Peyer's patch (tissue), 4 donors: ENCODE measurements at regions not wholly inside any gene's neighbourhood (a gene's known extent, or its start where the extent isn't known, plus 50 kb on each side); places are given as distances from the start of the nearest gene placed in this dataset.
A peak's percentile ranks its signal among the peaks of the same experiment; 100 is the strongest.

Experiments used
- DNase-seq, 3 donors: peaks; one replicate each; pipeline ENCODE4 v3.0.0-alpha.2; 2017 to 2019
- H3K27ac ChIP-seq, 4 donors: fragments of 200-600 bp; sonication (generic); one replicate each; pipeline ENCODE4 v1.5.1; 2016 to 2019
- H3K27me3 ChIP-seq, 2 donors: fragments of 200-600 bp; sonication (generic); one replicate each; pipeline ENCODE4 v1.5.1; 2019
- H3K36me3 ChIP-seq, 3 donors: fragments of 200-600 bp; sonication (generic); one replicate each; pipeline ENCODE4 v1.5.1; 2016 to 2019
- H3K4me1 ChIP-seq, 4 donors: fragments of 200-600 bp; sonication (generic); one replicate each; pipeline ENCODE4 v1.5.1; 2016 to 2019
- H3K4me3 ChIP-seq, 4 donors: fragments of 200-600 bp; sonication (generic); 1 replicate in 3 of 4; 2 replicates in 1 of 4; pipeline ENCODE4 v1.5.1; 2016 to 2019; ENCODE audit warnings: mild to moderate bottlenecking in 1 of 4
- H3K9me3 ChIP-seq, 4 donors: fragments of 200-600 bp; sonication (generic); one replicate each; pipeline ENCODE4 v1.5.1; 2016 to 2019; ENCODE audit warnings: mild to moderate bottlenecking in 1 of 4
- CTCF ChIP-seq, 6 experiments: fragments of 450-650 bp in 4 of 6; fragments of 200-600 bp in 2 of 6; sonication (generic) in 1 of 6; IDR thresholded peaks; one replicate each; pipeline ENCODE4 v1.5.1; 2017 to 2019; ENCODE audit warnings: antibody characterized with exemption in 6 of 6, mild to moderate bottlenecking in 3 of 6, moderate library complexity in 1 of 6
- POLR2A ChIP-seq, 2 donors: fragments of 450-650 bp; IDR thresholded peaks; one replicate each; pipeline ENCODE4 v1.5.1; 2017; ENCODE audit warnings: antibody characterized with exemption in 2 of 2, mild to moderate bottlenecking in 2 of 2, moderate library complexity in 2 of 2

- Histone ChIP-seq H3K27ac (no peak overlapping the region), H3K27me3 (no peaks in the 10 kb centered on the region), H3K36me3 (no peaks in the 10 kb centered on the region), H3K4me1 (no peaks in the 10 kb centered on the region), H3K9me3 (no peaks in the 10 kb centered on the region), H3K4me3 (no peak overlapping the region)
- DNase-seq, result no peak
- TF ChIP-seq CTCF (IDR thresholded peaks at IDR 0.05) (no peak), POLR2A (IDR thresholded peaks at IDR 0.05) (no peak)
These were observed 55.4 kb upstream of the LRP8 start for GRCh38 chr1:53383136-53383870.

- TF ChIP-seq CTCF (IDR thresholded peaks at IDR 0.05), result no peak
- no peak for TF ChIP-seq POLR2A (IDR thresholded peaks at IDR 0.05)
- no peaks in the 10 kb centered on the region for H3K27me3 ChIP-seq
- DNase-seq, result no peak
- H3K4me1 ChIP-seq, result no peaks in the 10 kb centered on the region
- no peak overlapping the region for H3K27ac ChIP-seq
- no peaks in the 10 kb centered on the region for H3K36me3 ChIP-seq
- H3K4me3 ChIP-seq, result no peak overlapping the region
- H3K9me3 ChIP-seq, result no peaks in the 10 kb centered on the region
These were observed 56.9 kb upstream of the LRP8 start for GRCh38 chr1:53384796-53385195.

GRCh38 chr1:53385276-53386225 is 57.7 kb upstream of the LRP8 start:
- TF ChIP-seq POLR2A (IDR thresholded peaks at IDR 0.05), result no peak
- TF ChIP-seq CTCF (IDR thresholded peaks at IDR 0.05), result no peak
- Histone ChIP-seq H3K4me1 (no peaks in the 10 kb centered on the region), H3K27ac (no peak overlapping the region), H3K27me3 (no peaks in the 10 kb centered on the region), H3K36me3 (no peaks in the 10 kb centered on the region), H3K9me3 (no peaks in the 10 kb centered on the region), H3K4me3 (no peak overlapping the region)
- no peak for DNase-seq

GRCh38 chr1:53388963-53389362 is 61.1 kb upstream of the LRP8 start:
- H3K9me3 ChIP-seq, result no peaks in the 10 kb centered on the region
- no peaks in the 10 kb centered on the region for H3K27me3 ChIP-seq
- H3K4me3 ChIP-seq, result no peak overlapping the region
- H3K4me1 ChIP-seq, result no peaks in the 10 kb centered on the region
- no peak overlapping the region for H3K27ac ChIP-seq
- no peak for DNase-seq
- no peak for TF ChIP-seq CTCF (IDR thresholded peaks at IDR 0.05)
- no peak for TF ChIP-seq POLR2A (IDR thresholded peaks at IDR 0.05)
- no peaks in the 10 kb centered on the region for H3K36me3 ChIP-seq

- Histone ChIP-seq H3K27me3 (no peaks in the 10 kb centered on the region), H3K4me1 (no peaks in the 10 kb centered on the region), H3K36me3 (no peaks in the 10 kb centered on the region), H3K9me3 (no peaks in the 10 kb centered on the region), H3K4me3 (no peak overlapping the region), H3K27ac (no peak overlapping the region)
- DNase-seq, result peak in 2 of 3 donors; percentile 35 to 62
- TF ChIP-seq POLR2A (IDR thresholded peaks at IDR 0.05) (no peak), CTCF (IDR thresholded peaks at IDR 0.05) (no peak)
These were observed 62.4 kb upstream of the LRP8 start for GRCh38 chr1:53390261-53390660.
